ENCODE measurements at regions not wholly inside any gene's neighbourhood (a gene's known extent, or its start where the extent isn't known, plus 50 kb on each side); places are given as distances from the start of the nearest gene placed in this dataset.

GRCh38 chr1:185473186-185473585, 156.1 kb upstream of the IVNS1ABP start:
- no TSS peak for BruUV-seq (replicated peaks)
- CTCF ChIA-PET, result no interaction called here
- no peak overlapping the region for H3K4me3 Mint-ChIP-seq (ENCODE audit: low read depth, unreplicated experiment)
- DNase-seq, result no peak
- H3K27me3 Mint-ChIP-seq (ENCODE audit: unreplicated experiment), result no peaks in the 10 kb centered on the region
- intact Hi-C loops (cut with micrococcal nuclease; ENCODE audit: unreplicated experiment), result no loop called here
- no peaks in the 10 kb centered on the region for H3K9me3 Mint-ChIP-seq (ENCODE audit: low read depth, unreplicated experiment)
- no peak overlapping the region for H3K27ac Mint-ChIP-seq (ENCODE audit: unreplicated experiment)
- H3K4me1 Mint-ChIP-seq (ENCODE audit: low read depth, unreplicated experiment), result no peaks in the 10 kb centered on the region
- no peak for TF ChIP-seq CTCF (IDR thresholded peaks at IDR 0.05; ENCODE audit: unreplicated experiment)
- no peaks in the 10 kb centered on the region for H3K36me3 Mint-ChIP-seq (ENCODE audit: insufficient read depth, unreplicated experiment)

GRCh38 chr1:185468626-185469025, 151.6 kb upstream of the IVNS1ABP start:
- no peaks in the 10 kb centered on the region for H3K4me1 Mint-ChIP-seq (ENCODE audit: low read depth, unreplicated experiment)
- no peaks in the 10 kb centered on the region for H3K27me3 Mint-ChIP-seq (ENCODE audit: unreplicated experiment)
- CTCF ChIA-PET, result no interaction called here
- H3K4me3 Mint-ChIP-seq (ENCODE audit: low read depth, unreplicated experiment), result no peak overlapping the region
- H3K36me3 Mint-ChIP-seq (ENCODE audit: insufficient read depth, unreplicated experiment), result no peaks in the 10 kb centered on the region
- H3K9me3 Mint-ChIP-seq (ENCODE audit: low read depth, unreplicated experiment), result no peaks in the 10 kb centered on the region
- BruUV-seq (replicated peaks), result no TSS peak
- no peak for TF ChIP-seq CTCF (IDR thresholded peaks at IDR 0.05; ENCODE audit: unreplicated experiment)
- intact Hi-C loops (cut with micrococcal nuclease; ENCODE audit: unreplicated experiment), result no loop called here
- H3K27ac Mint-ChIP-seq (ENCODE audit: unreplicated experiment), result no peak overlapping the region
- no peak for DNase-seq

- Mint-ChIP-seq H3K27ac (ENCODE audit: unreplicated experiment) (no peak overlapping the region), H3K4me1 (ENCODE audit: low read depth, unreplicated experiment) (no peaks in the 10 kb centered on the region)
These were observed 150.1 kb upstream of the IVNS1ABP start for GRCh38 chr1:185467122-185467521.

GRCh38 chr1:185464777-185465176, 147.7 kb upstream of the IVNS1ABP start:
- DNase-seq, result no peak
- no peaks in the 10 kb centered on the region for H3K4me1 Mint-ChIP-seq (ENCODE audit: low read depth, unreplicated experiment)
- no peak overlapping the region for H3K27ac Mint-ChIP-seq (ENCODE audit: unreplicated experiment)
- CTCF ChIA-PET, result no interaction called here
- peaks cover 3% of the 10 kb centered on the region for H3K9me3 Mint-ChIP-seq (ENCODE audit: low read depth, unreplicated experiment)
- no peak for TF ChIP-seq CTCF (IDR thresholded peaks at IDR 0.05; ENCODE audit: unreplicated experiment)
- no peaks in the 10 kb centered on the region for H3K36me3 Mint-ChIP-seq (ENCODE audit: insufficient read depth, unreplicated experiment)
- intact Hi-C loops (cut with micrococcal nuclease; ENCODE audit: unreplicated experiment), result no loop called here
- H3K4me3 Mint-ChIP-seq (ENCODE audit: low read depth, unreplicated experiment), result no peak overlapping the region
- no peaks in the 10 kb centered on the region for H3K27me3 Mint-ChIP-seq (ENCODE audit: unreplicated experiment)
- BruUV-seq (replicated peaks), result no TSS peak

More at GRCh38 chr1:185467122-185467521, 150.1 kb upstream of the IVNS1ABP start:
- no peak overlapping the region for H3K4me3 Mint-ChIP-seq (ENCODE audit: low read depth, unreplicated experiment)
- BruUV-seq (replicated peaks), result no TSS peak
- no peak for DNase-seq
- CTCF ChIA-PET, result no interaction called here
- H3K9me3 Mint-ChIP-seq (ENCODE audit: low read depth, unreplicated experiment), result no peaks in the 10 kb centered on the region
- intact Hi-C loops (cut with micrococcal nuclease; ENCODE audit: unreplicated experiment), result no loop called here
- no peak for TF ChIP-seq CTCF (IDR thresholded peaks at IDR 0.05; ENCODE audit: unreplicated experiment)
- H3K27me3 Mint-ChIP-seq (ENCODE audit: unreplicated experiment), result no peaks in the 10 kb centered on the region
- H3K36me3 Mint-ChIP-seq (ENCODE audit: insufficient read depth, unreplicated experiment), result no peaks in the 10 kb centered on the region

GRCh38 chr1:185463433-185463832, 146.4 kb upstream of the IVNS1ABP start:
- CTCF ChIA-PET, result no interaction called here
- BruUV-seq (replicated peaks), result no TSS peak
- TF ChIP-seq CTCF (IDR thresholded peaks at IDR 0.05; ENCODE audit: unreplicated experiment), result no peak
- peaks cover 3% of the 10 kb centered on the region for H3K9me3 Mint-ChIP-seq (ENCODE audit: low read depth, unreplicated experiment)
- intact Hi-C loops (cut with micrococcal nuclease; ENCODE audit: unreplicated experiment), result no loop called here
- no peak for DNase-seq
- H3K27me3 Mint-ChIP-seq (ENCODE audit: unreplicated experiment), result no peaks in the 10 kb centered on the region
- no peaks in the 10 kb centered on the region for H3K36me3 Mint-ChIP-seq (ENCODE audit: insufficient read depth, unreplicated experiment)
- no peak overlapping the region for H3K4me3 Mint-ChIP-seq (ENCODE audit: low read depth, unreplicated experiment)
- H3K27ac Mint-ChIP-seq (ENCODE audit: unreplicated experiment), result no peak overlapping the region
- no peaks in the 10 kb centered on the region for H3K4me1 Mint-ChIP-seq (ENCODE audit: low read depth, unreplicated experiment)
